Neuron (in vitro differentiated cells): ENCODE measurements at regions not wholly inside any gene's neighbourhood (a gene's known extent, or its start where the extent isn't known, plus 50 kb on each side); places are given as distances from the start of the nearest gene placed in this dataset.

Source experiments
- H2AFZ ChIP-seq: one replicate; pipeline ENCODE4 v1.6.1; 2013; ENCODE audit warnings: low read depth, mild to moderate bottlenecking, inconsistent platforms, low read length, moderate library complexity
- H3K27me3 ChIP-seq: one replicate; pipeline ENCODE4 v1.6.1; 2013; ENCODE audit warnings: low read length; ENCODE audit not compliant: insufficient read depth
- H3K36me3 ChIP-seq: one replicate; pipeline ENCODE4 v1.6.1; 2013; ENCODE audit warnings: low read length; ENCODE audit not compliant: insufficient read depth
- H3K4me1 ChIP-seq: one replicate; pipeline ENCODE4 v1.6.1; 2013; ENCODE audit warnings: low read length; ENCODE audit not compliant: insufficient read depth
- H3K4me3 ChIP-seq: 2 replicates; pipeline ENCODE4 v1.5.1; 2013; ENCODE audit warnings: mild to moderate bottlenecking, low read length, moderate library complexity
- H3K9me3 ChIP-seq: one replicate; pipeline ENCODE4 v1.6.1; 2013; ENCODE audit warnings: low read length

GRCh38 chr18:47436871-47437270 lies 185.4 kb upstream of the SKOR2 start:
- no peak overlapping the region for H2AFZ ChIP-seq

GRCh38 chr18:47434214-47434746 lies 182.8 kb upstream of the SKOR2 start:
- Histone ChIP-seq H3K27me3 (no peaks in the 10 kb centered on the region), H3K36me3 (no peaks in the 10 kb centered on the region), H3K9me3 (no peaks in the 10 kb centered on the region), H2AFZ (no peak overlapping the region), H3K4me1 (no peaks in the 10 kb centered on the region), H3K4me3 (no peak overlapping the region)

More at GRCh38 chr18:47436871-47437270, 185.4 kb upstream of the SKOR2 start:
- no peaks in the 10 kb centered on the region for H3K9me3 ChIP-seq
- no peaks in the 10 kb centered on the region for H3K36me3 ChIP-seq
- H3K27me3 ChIP-seq: no peaks in the 10 kb centered on the region
- no peaks in the 10 kb centered on the region for H3K4me1 ChIP-seq
- H3K4me3 ChIP-seq: no peak overlapping the region

- no peaks in the 10 kb centered on the region for H3K36me3 ChIP-seq
- no peak overlapping the region for H2AFZ ChIP-seq
- peaks cover 4% of the 10 kb centered on the region for H3K27me3 ChIP-seq
- H3K4me1 ChIP-seq: no peaks in the 10 kb centered on the region
- H3K9me3 ChIP-seq: no peaks in the 10 kb centered on the region
- no peak overlapping the region for H3K4me3 ChIP-seq
Observed at GRCh38 chr18:47427923-47428637, 176.6 kb upstream of the SKOR2 start.

GRCh38 chr18:47427072-47427471 lies 175.6 kb upstream of the SKOR2 start:
- Histone ChIP-seq H2AFZ (no peak overlapping the region), H3K36me3 (no peaks in the 10 kb centered on the region), H3K27me3 (peaks cover 4% of the 10 kb centered on the region), H3K4me3 (no peak overlapping the region), H3K9me3 (no peaks in the 10 kb centered on the region), H3K4me1 (no peaks in the 10 kb centered on the region)

GRCh38 chr18:47425365-47425764 lies 173.9 kb upstream of the SKOR2 start:
- no peaks in the 10 kb centered on the region for H3K9me3 ChIP-seq
- no peak overlapping the region for H3K4me3 ChIP-seq
- peaks cover 4% of the 10 kb centered on the region for H3K27me3 ChIP-seq
- no peaks in the 10 kb centered on the region for H3K4me1 ChIP-seq
- no peaks in the 10 kb centered on the region for H3K36me3 ChIP-seq
- no peak overlapping the region for H2AFZ ChIP-seq

- Histone ChIP-seq H3K9me3 (no peaks in the 10 kb centered on the region), H3K36me3 (no peaks in the 10 kb centered on the region), H3K27me3 (peaks cover 4% of the 10 kb centered on the region), H2AFZ (no peak overlapping the region), H3K4me3 (no peak overlapping the region), H3K4me1 (no peaks in the 10 kb centered on the region)
Observed at GRCh38 chr18:47422524-47422923, 171.1 kb upstream of the SKOR2 start.

- no peaks in the 10 kb centered on the region for H3K36me3 ChIP-seq
- no peak overlapping the region for H3K4me3 ChIP-seq
- H3K4me1 ChIP-seq: no peaks in the 10 kb centered on the region
- no peaks in the 10 kb centered on the region for H3K9me3 ChIP-seq
- H3K27me3 ChIP-seq: no peaks in the 10 kb centered on the region
- H2AFZ ChIP-seq: no peak overlapping the region
Observed at GRCh38 chr18:47420130-47420529, 168.7 kb upstream of the SKOR2 start.

- H3K9me3 ChIP-seq: no peaks in the 10 kb centered on the region
- no peak overlapping the region for H3K4me3 ChIP-seq
- no peaks in the 10 kb centered on the region for H3K27me3 ChIP-seq
- H3K36me3 ChIP-seq: no peaks in the 10 kb centered on the region
- no peaks in the 10 kb centered on the region for H3K4me1 ChIP-seq
- H2AFZ ChIP-seq: no peak overlapping the region
Observed at GRCh38 chr18:47418746-47419145, 167.3 kb upstream of the SKOR2 start.

GRCh38 chr18:47417807-47418206 lies 166.3 kb upstream of the SKOR2 start:
- H2AFZ ChIP-seq: no peak overlapping the region
- H3K27me3 ChIP-seq: no peaks in the 10 kb centered on the region
- no peaks in the 10 kb centered on the region for H3K9me3 ChIP-seq
- no peaks in the 10 kb centered on the region for H3K36me3 ChIP-seq
- no peak overlapping the region for H3K4me3 ChIP-seq
- no peaks in the 10 kb centered on the region for H3K4me1 ChIP-seq

- H3K4me3 ChIP-seq: no peak overlapping the region
- H3K4me1 ChIP-seq: no peaks in the 10 kb centered on the region
- no peaks in the 10 kb centered on the region for H3K36me3 ChIP-seq
- H3K9me3 ChIP-seq: no peaks in the 10 kb centered on the region
- H3K27me3 ChIP-seq: no peaks in the 10 kb centered on the region
- no peak overlapping the region for H2AFZ ChIP-seq
Observed at GRCh38 chr18:47415881-47416280, 164.4 kb upstream of the SKOR2 start.

GRCh38 chr18:47413327-47413726 lies 161.9 kb upstream of the SKOR2 start:
- Histone ChIP-seq H3K9me3 (no peaks in the 10 kb centered on the region), H3K27me3 (no peaks in the 10 kb centered on the region), H3K36me3 (no peaks in the 10 kb centered on the region), H3K4me1 (no peaks in the 10 kb centered on the region), H3K4me3 (no peak overlapping the region), H2AFZ (no peak overlapping the region)

GRCh38 chr18:47412924-47413323 lies 161.5 kb upstream of the SKOR2 start:
- no peaks in the 10 kb centered on the region for H3K4me1 ChIP-seq
- no peaks in the 10 kb centered on the region for H3K9me3 ChIP-seq
- no peak overlapping the region for H3K4me3 ChIP-seq
- H2AFZ ChIP-seq: no peak overlapping the region
- H3K36me3 ChIP-seq: no peaks in the 10 kb centered on the region
- no peaks in the 10 kb centered on the region for H3K27me3 ChIP-seq

GRCh38 chr18:47411159-47411558 lies 159.7 kb upstream of the SKOR2 start:
- Histone ChIP-seq H2AFZ (no peak overlapping the region), H3K4me3 (no peak overlapping the region), H3K36me3 (no peaks in the 10 kb centered on the region), H3K9me3 (no peaks in the 10 kb centered on the region), H3K4me1 (no peaks in the 10 kb centered on the region), H3K27me3 (no peaks in the 10 kb centered on the region)

- Histone ChIP-seq H3K4me1 (no peaks in the 10 kb centered on the region), H3K27me3 (no peaks in the 10 kb centered on the region), H2AFZ (no peak overlapping the region), H3K4me3 (no peak overlapping the region), H3K36me3 (no peaks in the 10 kb centered on the region), H3K9me3 (no peaks in the 10 kb centered on the region)
Observed at GRCh38 chr18:47410139-47410538, 158.7 kb upstream of the SKOR2 start.
